Panc1 (cell line): ENCODE measurements at regions not wholly inside any gene's neighbourhood (a gene's known extent, or its start where the extent isn't known, plus 50 kb on each side); places are given as distances from the start of the nearest gene placed in this dataset.

Experiments
- ATAC-seq: fragments of 200-7000 bp; cut with Tn5 transposase; 2 replicates; pipeline ENCODE4 v1.9.1; 2020; ENCODE audit warnings: mild to moderate bottlenecking, moderate library complexity
- BruUV-seq: library from RNA; stranded (reverse); fragments of 400-500 nt; replicated peaks from 2 replicates; lab custom pipeline; 2021; lab: Mats Ljungman, UMichigan
- CTCF ChIA-PET: fragments of 300-600 bp; sonication (Branson Sonifier 250); formaldehyde crosslinking; loops from one replicate; lab custom pipeline; 2022; ENCODE audit warnings: antibody characterized with exemption; lab: Charles Lee
- POLR2A ChIA-PET: fragments of 300-600 bp; sonication (Branson Sonifier 250); formaldehyde crosslinking; loops from one replicate; lab custom pipeline; 2022; ENCODE audit warnings: antibody characterized with exemption; lab: Charles Lee
- DNase-seq: peaks from one replicate; pipeline ENCODE4 v3.0.0-alpha.2; 2010; ENCODE audit warnings: low read depth, low spot score
- H3K27ac ChIP-seq: 2 replicates; pipeline ENCODE4 v1.5.1; 2011; ENCODE audit warnings: mild to moderate bottlenecking, low read length, inconsistent platforms
- H3K27me3 ChIP-seq: fragments of 200-500 bp; sonication (Bioruptor generic); 2 replicates; pipeline ENCODE4 v1.6.0; 2014; ENCODE audit warnings: low read length, inconsistent platforms; ENCODE audit not compliant: control insufficient read depth, insufficient read depth
- H3K36me3 ChIP-seq: fragments of 200-500 bp; sonication (Bioruptor generic); 2 replicates; pipeline ENCODE4 v1.5.1; 2014; ENCODE audit warnings: inconsistent platforms, mild to moderate bottlenecking, low read length, moderate library complexity; ENCODE audit not compliant: control insufficient read depth, insufficient read depth
- H3K4me1 ChIP-seq: 2 replicates; pipeline ENCODE4 v1.5.1; 2011; ENCODE audit warnings: inconsistent platforms, mild to moderate bottlenecking, low read length, moderate library complexity; ENCODE audit not compliant: control insufficient read depth, insufficient read depth
- H3K4me3 ChIP-seq, 2 experiments: 2 replicates each; pipeline ENCODE4 v1.5.1; 2011 to 2012; ENCODE audit warnings: low read depth in 2 of 2, low read length in 2 of 2, mild to moderate bottlenecking in 2 of 2, inconsistent platforms in 1 of 2, moderate library complexity in 1 of 2
- H3K9me3 ChIP-seq: fragments of 200-500 bp; sonication (Bioruptor generic); 2 replicates; pipeline ENCODE4 v1.5.1; 2014; ENCODE audit warnings: low read depth, mild to moderate bottlenecking, inconsistent platforms, low read length, moderate library complexity; ENCODE audit not compliant: control insufficient read depth, insufficient read depth
- POLR2AphosphoS5 ChIP-seq: IDR thresholded peaks from 2 replicates; pipeline ENCODE4 v1.6.1; 2012; ENCODE audit warnings: mild to moderate bottlenecking, low read depth, low read length, moderate library complexity
- SIN3A ChIP-seq: IDR thresholded peaks from 2 replicates; pipeline ENCODE4 v1.6.1; 2012; ENCODE audit warnings: low read depth, mild to moderate bottlenecking, low read length, moderate library complexity, borderline replicate concordance; ENCODE audit not compliant: insufficient read depth
- TCF7L2 ChIP-seq: IDR thresholded peaks from 2 replicates; pipeline ENCODE4 v1.6.1; 2011; ENCODE audit warnings: mild to moderate bottlenecking, low read depth, low read length, inconsistent platforms
- in situ Hi-C: cut with HindIII; loops from 2 replicates; pipeline ENCODE4 v1.10.0; 2016; ENCODE audit warnings: low sequenced_read_pairs, low pct_unique_long_range_greater_than_20kb
- intact Hi-C: fragments of 100-400 bp; cut with micrococcal nuclease; formaldehyde crosslinking; loops from one replicate; pipeline ENCODE4 v1.10.0; 2022; ENCODE audit not compliant: unreplicated experiment
- TF ChIP-seq, protein P1 (sequence below): fragments of 450-650 bp; IDR thresholded peaks from 2 replicates; pipeline ENCODE4 v1.5.1; 2017; ENCODE audit warnings: mild to moderate bottlenecking
- TF ChIP-seq, protein P2 (sequence below), 2 experiments: IDR thresholded peaks; 2 replicates each; pipeline ENCODE4 v1.6.1; 2011 to 2012; ENCODE audit warnings: low read depth in 2 of 2, control low read depth in 1 of 2, low read length in 1 of 2, mild to moderate bottlenecking in 1 of 2, moderate library complexity in 1 of 2; ENCODE audit not compliant: insufficient read depth in 1 of 2

DNA sequence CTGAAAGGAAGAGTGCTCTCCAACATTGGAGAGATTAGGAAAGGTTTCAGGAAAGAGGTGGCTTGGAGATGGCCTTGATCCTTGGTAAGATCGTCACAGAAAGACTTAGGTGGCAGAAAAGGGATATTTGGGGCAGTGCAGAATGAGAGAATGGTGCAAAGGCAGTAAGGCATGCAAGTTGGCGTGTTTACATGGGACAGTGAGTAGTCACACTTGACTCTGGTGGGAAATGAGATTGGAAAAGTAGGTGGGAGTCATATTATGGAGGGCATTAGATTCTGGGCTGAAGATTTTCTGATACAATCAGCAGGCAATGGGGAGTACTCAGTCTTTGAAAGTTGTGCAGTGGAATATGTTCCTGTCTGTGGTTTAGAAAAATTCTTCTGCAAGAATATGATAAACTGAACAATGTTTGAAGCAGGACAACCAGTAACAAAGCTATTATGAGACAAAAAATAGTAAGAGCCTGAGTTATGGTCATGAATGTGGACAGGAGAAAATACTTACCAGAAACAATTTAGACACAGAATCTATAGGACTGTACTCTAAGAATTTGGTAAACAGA lies 76.2 kb upstream of the ANKRD55 start:
- CTCF ChIA-PET = no interaction called here
- Histone ChIP-seq H3K9me3 (peaks cover 3% of the 10 kb centered on the region; the same call in 1 of the 2 replicates), H3K36me3 (no peaks in the 10 kb centered on the region), H3K27ac (no peak overlapping the region), H3K4me3 (no peak overlapping the region), H3K27me3 (no peaks in the 10 kb centered on the region), H3K4me1 (no peaks in the 10 kb centered on the region)
- POLR2A ChIA-PET = no interaction called here
- no peak for ATAC-seq
- no peak for DNase-seq
- TF ChIP-seq, protein P1, sequence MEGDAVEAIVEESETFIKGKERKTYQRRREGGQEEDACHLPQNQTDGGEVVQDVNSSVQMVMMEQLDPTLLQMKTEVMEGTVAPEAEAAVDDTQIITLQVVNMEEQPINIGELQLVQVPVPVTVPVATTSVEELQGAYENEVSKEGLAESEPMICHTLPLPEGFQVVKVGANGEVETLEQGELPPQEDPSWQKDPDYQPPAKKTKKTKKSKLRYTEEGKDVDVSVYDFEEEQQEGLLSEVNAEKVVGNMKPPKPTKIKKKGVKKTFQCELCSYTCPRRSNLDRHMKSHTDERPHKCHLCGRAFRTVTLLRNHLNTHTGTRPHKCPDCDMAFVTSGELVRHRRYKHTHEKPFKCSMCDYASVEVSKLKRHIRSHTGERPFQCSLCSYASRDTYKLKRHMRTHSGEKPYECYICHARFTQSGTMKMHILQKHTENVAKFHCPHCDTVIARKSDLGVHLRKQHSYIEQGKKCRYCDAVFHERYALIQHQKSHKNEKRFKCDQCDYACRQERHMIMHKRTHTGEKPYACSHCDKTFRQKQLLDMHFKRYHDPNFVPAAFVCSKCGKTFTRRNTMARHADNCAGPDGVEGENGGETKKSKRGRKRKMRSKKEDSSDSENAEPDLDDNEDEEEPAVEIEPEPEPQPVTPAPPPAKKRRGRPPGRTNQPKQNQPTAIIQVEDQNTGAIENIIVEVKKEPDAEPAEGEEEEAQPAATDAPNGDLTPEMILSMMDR = no peak
- TF ChIP-seq SIN3A = no peak
- TF ChIP-seq POLR2AphosphoS5 = no peak
- TF ChIP-seq, protein P2, sequence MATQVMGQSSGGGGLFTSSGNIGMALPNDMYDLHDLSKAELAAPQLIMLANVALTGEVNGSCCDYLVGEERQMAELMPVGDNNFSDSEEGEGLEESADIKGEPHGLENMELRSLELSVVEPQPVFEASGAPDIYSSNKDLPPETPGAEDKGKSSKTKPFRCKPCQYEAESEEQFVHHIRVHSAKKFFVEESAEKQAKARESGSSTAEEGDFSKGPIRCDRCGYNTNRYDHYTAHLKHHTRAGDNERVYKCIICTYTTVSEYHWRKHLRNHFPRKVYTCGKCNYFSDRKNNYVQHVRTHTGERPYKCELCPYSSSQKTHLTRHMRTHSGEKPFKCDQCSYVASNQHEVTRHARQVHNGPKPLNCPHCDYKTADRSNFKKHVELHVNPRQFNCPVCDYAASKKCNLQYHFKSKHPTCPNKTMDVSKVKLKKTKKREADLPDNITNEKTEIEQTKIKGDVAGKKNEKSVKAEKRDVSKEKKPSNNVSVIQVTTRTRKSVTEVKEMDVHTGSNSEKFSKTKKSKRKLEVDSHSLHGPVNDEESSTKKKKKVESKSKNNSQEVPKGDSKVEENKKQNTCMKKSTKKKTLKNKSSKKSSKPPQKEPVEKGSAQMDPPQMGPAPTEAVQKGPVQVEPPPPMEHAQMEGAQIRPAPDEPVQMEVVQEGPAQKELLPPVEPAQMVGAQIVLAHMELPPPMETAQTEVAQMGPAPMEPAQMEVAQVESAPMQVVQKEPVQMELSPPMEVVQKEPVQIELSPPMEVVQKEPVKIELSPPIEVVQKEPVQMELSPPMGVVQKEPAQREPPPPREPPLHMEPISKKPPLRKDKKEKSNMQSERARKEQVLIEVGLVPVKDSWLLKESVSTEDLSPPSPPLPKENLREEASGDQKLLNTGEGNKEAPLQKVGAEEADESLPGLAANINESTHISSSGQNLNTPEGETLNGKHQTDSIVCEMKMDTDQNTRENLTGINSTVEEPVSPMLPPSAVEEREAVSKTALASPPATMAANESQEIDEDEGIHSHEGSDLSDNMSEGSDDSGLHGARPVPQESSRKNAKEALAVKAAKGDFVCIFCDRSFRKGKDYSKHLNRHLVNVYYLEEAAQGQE (IDR thresholded peaks at IDR 0.05; ENCODE audit: insufficient read depth in 1 of 2, low read depth in 2 of 2, low read length in 1 of 2) = no peak
- TF ChIP-seq TCF7L2 = no peak
- BruUV-seq = no TSS peak
- intact Hi-C loops (no loop called here), in situ Hi-C loops (no loop called here)

DNA sequence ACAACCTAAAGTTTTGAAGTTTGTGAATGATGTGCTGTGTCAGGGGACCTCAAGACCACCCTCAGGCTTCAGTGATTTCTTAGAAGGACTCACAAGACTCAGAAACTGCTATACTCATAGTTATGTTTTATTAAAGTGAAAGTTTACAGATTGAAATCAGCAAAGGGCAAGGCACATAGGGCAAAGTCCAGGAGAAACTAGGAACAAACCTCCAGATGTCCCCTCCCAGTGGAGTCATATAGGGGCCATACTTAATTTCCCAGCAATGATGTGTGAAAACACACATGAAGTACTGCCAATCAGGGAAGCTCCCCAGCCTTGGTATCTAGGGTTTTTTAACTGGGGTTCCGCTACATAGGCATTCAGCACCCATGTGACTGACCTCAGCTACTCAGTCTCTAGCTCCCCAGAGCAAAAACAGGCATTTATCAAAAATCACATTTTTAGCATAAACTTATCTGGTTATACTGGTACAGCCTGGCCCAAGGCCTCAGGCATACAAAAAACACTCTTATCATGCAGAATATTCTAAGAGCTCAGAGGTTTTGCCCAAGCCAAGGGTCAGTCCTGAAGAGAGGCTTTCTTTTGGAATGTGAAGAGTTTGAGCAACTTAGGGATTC lies 74.7 kb upstream of the ANKRD55 start:
- no TSS peak for BruUV-seq

More for the DNA sequence above, 74.7 kb upstream of the ANKRD55 start:
- Histone ChIP-seq H3K27me3 (no peaks in the 10 kb centered on the region), H3K36me3 (no peaks in the 10 kb centered on the region), H3K9me3 (peaks cover 3% of the 10 kb centered on the region; the same call in 1 of the 2 replicates), H3K27ac (no peak overlapping the region), H3K4me3 (no peak overlapping the region), H3K4me1 (no peaks in the 10 kb centered on the region)
- POLR2A ChIA-PET = no interaction called here
- ATAC-seq = no peak
- in situ Hi-C loops = no loop called here
- no peak for DNase-seq
- TF ChIP-seq TCF7L2 = no peak
- intact Hi-C loops = no loop called here
- CTCF ChIA-PET = no interaction called here
